ENCODE measurements at regions not wholly inside any gene's neighbourhood (a gene's known extent, or its start where the extent isn't known, plus 50 kb on each side); places are given as distances from the start of the nearest gene placed in this dataset.

DNA sequence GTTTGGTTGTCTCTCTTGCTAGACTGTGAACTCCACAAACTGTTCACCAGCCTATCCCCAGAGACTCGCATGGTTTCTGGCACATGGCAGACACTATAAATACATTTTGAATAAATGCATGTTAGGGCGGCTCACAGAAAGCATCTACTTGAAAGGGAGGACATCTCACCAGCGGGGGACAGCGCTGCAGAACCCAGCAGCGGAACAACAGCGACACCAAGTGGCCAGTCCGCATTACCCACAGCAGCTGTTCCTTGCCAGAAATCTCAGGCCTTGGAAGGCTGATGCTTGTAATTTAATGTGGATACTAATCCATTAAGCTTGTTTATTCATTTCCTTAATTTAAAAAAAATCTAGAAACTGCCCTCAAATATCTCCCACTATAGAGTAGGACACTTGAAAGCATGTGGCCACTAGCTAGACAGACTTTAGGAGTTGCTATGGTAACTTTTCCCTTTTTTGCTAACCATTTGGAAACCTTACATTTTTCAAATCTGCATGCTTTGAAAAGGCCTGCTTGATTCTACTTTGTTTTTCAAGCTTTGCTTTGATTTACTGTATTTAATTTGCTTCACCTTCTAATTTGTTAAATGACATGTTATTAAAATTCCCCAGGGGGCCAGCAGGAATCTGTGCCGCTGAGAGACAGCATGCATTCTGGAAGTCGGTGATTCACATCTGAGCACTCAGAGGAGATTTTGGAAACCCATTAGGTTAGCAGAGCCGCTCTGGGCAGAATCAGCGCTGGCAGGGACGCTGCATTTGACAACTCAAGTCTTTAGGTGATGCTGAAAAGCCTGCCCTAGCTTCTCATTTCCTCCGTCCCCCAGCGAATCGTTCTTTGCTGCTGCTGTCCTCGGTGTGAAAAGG is 63.5 kb upstream of the SSX2IP start:
- TF ChIP-seq POLR2A (IDR thresholded peaks at IDR 0.05): no peak
- peak; percentile 78 to 94 (median 82) for TF ChIP-seq CTCF (IDR thresholded peaks at IDR 0.05)
